HepG2 (cell line): ENCODE measurements at regions not wholly inside any gene's neighbourhood (a gene's known extent, or its start where the extent isn't known, plus 50 kb on each side); places are given as distances from the start of the nearest gene placed in this dataset.

Source experiments
- MXI1 ChIP-seq: IDR thresholded peaks from 3 replicates; pipeline ENCODE4 v1.6.1; 2012; ENCODE audit warnings: low read depth, low read length, inconsistent platforms, borderline replicate concordance
- POLR2A ChIP-seq, 2 experiments: IDR thresholded peaks; 2 replicates each; pipeline ENCODE4 v1.6.1; 2011; ENCODE audit warnings: low read depth in 2 of 2, low read length in 2 of 2, mild to moderate bottlenecking in 1 of 2, moderate library complexity in 1 of 2; ENCODE audit not compliant: insufficient read depth in 1 of 2
- TF ChIP-seq, protein P1 (sequence below), 2 experiments: sonication (generic) in 1 of 2; formaldehyde crosslinking in 1 of 2; IDR thresholded peaks; 2 replicates each; pipeline versions ENCODE4 v1.5.1 to v1.6.1; 2011 to 2020; ENCODE audit warnings: borderline replicate concordance in 1 of 2, low read depth in 1 of 2, low read length in 1 of 2, mild to moderate bottlenecking in 1 of 2, missing genetic modification reagents in 1 of 2, moderate library complexity in 1 of 2

- TF ChIP-seq MXI1 (no peak), POLR2A (IDR thresholded peaks at IDR 0.05; ENCODE audit: insufficient read depth in 1 of 2, low read depth in 2 of 2, low read length in 2 of 2) (no peak)
- TF ChIP-seq, protein P1, sequence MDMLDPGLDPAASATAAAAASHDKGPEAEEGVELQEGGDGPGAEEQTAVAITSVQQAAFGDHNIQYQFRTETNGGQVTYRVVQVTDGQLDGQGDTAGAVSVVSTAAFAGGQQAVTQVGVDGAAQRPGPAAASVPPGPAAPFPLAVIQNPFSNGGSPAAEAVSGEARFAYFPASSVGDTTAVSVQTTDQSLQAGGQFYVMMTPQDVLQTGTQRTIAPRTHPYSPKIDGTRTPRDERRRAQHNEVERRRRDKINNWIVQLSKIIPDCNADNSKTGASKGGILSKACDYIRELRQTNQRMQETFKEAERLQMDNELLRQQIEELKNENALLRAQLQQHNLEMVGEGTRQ (IDR thresholded peaks at IDR 0.05; ENCODE audit: low read depth, low read length), result no peak
- TF ChIP-seq, protein P1 (CRISPR knock-in tag; IDR thresholded peaks at IDR 0.05; ENCODE audit: borderline replicate concordance), result no peak
These were observed 253.5 kb upstream of the ATP10B start for GRCh38 chr5:161105525-161105924.
